ENCODE measurements at regions not wholly inside any gene's neighbourhood (a gene's known extent, or its start where the extent isn't known, plus 50 kb on each side); places are given as distances from the start of the nearest gene placed in this dataset.

- DNase-seq (ENCODE audit: low spot score) = no peak
Measured at GRCh38 chr17:34082404-34082803, 172.7 kb upstream of the CCL2 start.

DNA sequence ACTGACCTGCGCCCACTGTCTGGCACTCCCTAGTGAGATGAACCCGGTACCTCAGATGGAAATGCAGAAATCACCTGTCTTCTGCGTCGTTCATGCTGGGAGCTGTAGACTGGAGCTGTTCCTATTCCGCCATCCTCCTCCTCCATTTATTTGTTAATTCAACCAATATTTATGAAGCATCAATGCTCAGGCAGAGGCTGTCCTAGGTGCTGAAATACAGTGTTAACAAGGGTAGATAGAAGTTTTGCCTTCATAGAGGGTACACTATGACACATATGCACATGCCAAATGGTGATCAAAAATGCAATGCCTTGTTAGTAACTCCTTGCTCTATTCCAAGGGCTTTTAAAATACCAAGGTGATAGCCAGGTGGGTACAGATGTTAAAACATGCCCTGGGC, 166.0 kb upstream of the CCL2 start:
- peak; percentile 1 for DNase-seq (ENCODE audit: low spot score)

- peak; percentile 4 for DNase-seq (ENCODE audit: low spot score)
Measured at GRCh38 chr17:34090593-34090992, 164.5 kb upstream of the CCL2 start.

- DNase-seq (ENCODE audit: low spot score) = peak; percentile 5
Measured at GRCh38 chr17:34091975-34092374, 163.1 kb upstream of the CCL2 start.

DNA sequence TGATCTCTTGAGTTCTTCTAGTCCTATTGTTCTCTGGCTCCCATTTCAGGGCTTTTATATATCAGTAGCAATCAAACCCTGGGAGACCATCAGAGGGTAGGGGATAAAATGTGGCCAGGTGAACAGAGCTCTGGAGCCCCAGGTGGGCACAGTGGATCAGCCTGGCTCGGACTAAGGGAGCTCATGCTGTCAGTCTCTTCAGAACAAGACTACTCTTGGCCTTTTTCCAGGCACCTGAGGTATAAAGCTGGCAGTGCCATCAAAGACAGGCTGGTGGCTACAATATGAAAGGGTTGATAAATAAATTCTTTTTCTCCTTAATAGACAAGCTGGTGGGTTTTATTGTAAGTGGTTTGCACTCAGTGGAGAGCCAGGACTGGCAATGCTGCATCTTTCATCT, 160.0 kb upstream of the CCL2 start:
- DNase-seq (ENCODE audit: low spot score) = peak; percentile 14

DNA sequence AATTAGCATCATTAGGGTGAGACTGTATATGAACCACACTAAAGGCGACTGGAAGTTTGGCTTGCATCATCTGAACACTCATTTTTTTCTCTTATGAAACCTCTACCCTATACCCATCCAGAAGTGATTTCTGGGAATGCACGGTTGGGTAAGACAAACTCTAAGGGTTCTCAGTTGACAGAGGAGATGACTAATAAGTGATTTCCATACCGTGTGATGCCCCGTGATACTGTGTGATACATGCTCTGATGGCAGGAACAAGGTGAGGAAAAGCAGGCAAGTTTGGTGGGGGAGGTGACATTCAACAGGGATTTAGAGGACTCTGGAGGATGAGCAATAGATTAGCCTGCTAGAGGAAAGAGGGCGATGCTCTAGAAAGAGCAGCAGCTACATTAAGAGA, 156.4 kb upstream of the CCL2 start:
- peak; percentile 4 for DNase-seq (ENCODE audit: low spot score)

DNA sequence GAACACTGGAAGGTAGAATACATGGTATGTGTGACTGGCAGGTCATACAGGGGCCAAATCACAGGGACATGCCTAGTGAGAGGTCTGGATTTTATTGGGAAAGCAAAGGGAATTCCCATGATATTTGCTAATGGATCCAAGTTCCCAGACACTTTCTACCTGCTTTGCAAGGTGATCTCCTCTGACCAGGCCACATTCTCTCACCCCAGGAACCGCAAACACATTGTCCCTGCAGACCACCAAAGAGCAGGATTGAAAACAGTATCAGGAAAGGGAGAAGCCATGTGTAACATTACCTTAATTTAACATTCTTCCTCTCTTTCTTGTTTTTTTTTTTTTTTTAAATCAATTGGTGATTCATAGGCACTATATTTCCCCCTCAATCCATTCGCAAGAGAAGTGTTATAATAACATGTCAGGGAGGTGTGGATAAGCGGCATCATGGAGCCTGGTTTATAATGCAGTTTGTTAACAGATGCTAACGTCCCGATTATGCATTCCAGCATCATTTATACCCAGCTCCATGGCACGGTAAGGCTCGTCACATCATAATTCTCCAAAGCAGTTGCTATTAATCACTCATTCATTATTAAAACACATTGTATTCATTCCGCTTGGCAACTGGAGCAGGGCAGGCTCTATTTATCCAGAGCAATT, 155.1 kb upstream of the CCL2 start:
- DNase-seq (ENCODE audit: low spot score) = peak; percentile 5

DNA sequence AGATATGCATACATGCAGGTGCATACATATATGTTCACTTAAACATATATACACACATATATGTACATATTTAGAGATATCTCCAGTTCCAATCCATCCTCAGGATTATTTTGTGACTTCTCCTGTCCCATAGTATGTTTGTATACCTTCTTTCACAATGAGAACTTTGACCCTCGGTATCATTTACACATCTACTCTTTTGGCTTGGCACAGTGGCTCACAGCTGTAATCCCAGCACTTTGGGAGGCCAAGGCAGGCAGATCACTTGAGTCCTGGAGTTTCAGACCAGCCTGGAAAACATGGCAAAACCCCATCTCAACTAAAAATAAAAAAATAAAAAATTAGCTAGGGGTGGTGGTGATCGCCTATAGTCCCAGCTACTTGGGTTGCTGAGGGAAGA, 148.1 kb upstream of the CCL2 start:
- DNase-seq (ENCODE audit: low spot score) = no peak

- DNase-seq (ENCODE audit: low spot score) = peak; percentile 92
Measured at GRCh38 chr17:34110315-34110714, 144.8 kb upstream of the CCL2 start.

GRCh38 chr17:34113089-34113488, 142.0 kb upstream of the CCL2 start:
- no peak for DNase-seq (ENCODE audit: low spot score)

DNA sequence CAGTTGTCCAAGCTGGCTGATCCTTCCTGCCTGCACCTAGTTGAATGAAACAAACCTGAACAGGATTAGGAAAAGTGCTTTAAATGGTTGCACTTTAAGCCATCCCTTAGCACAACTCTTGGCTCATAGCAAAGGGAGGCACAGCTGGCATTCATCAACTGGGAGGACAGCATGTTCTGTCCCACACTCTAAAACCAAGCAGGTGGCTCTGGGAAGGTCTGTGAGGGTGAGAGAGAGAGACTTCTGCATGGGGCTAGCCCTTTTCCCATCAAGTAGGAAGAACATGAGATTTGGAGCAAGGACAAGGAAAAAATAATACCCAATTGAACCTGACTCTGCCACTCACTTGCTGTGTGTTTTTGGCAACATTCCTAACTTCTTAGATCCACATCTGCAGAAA, 140.9 kb upstream of the CCL2 start:
- no peak for DNase-seq (ENCODE audit: low spot score)

DNA sequence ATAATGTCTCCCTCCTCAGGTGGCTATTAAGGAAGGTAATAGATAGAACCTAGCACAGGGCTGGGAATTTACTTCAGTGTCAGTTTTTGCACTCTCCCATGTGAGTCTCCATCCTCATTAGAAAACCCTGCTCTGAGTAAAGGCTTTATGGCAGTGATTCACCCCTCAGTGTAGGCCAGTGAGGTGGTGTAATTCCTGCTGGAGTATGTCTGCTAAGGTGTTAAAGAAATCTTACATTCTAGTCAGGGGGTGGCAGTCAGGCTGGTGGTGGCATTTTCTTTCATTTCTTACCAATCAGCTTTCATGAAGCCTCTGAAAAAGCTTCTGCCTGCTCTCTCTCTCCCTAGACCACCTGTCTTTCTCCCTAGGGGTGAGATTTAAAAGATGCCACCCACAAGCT, 138.8 kb upstream of the CCL2 start:
- DNase-seq (ENCODE audit: low spot score) = no peak

- DNase-seq (ENCODE audit: low spot score) = no peak
Measured at GRCh38 chr17:34117332-34117731, 137.8 kb upstream of the CCL2 start.

DNA sequence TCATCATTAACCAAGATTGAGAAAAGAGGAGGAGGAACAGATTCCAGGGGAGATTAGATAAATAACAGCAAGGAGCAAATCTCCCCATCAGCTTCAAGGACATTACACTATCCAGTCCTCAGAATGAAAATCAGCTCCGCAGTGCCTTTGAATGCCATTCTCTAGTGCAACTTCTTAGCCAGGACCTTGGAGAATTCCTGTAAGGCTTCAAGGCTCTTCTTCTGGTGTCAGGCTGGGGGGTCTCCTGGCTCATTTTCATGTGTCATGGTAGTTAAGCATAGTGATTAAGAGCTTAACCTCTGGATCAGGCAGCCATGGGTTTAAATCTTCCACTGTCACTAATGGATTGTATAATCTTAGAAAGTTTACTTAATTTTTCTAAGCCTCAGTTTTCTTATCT, 137.3 kb upstream of the CCL2 start:
- no peak for DNase-seq (ENCODE audit: low spot score)

DNA sequence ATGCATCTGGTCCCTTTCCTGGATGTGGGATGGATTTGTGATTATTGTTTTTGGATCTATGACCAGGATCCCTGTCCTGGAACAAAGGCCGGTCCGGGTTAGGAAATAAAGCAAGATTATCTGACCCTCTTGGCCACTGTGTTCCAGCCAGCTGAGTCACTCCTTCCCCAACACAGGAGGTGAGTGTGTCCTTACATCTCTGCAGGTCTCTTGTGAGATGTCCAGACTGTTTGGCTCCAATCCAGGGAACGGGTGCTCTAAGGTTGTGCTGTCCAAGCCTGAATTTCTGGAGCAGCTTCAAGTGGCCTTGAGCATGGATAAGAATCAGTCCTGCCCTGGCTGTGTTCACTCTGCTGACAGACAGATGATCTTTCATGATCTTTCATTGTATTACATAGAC, 136.5 kb upstream of the CCL2 start:
- DNase-seq (ENCODE audit: low spot score) = no peak

GRCh38 chr17:34121311-34121710, 133.8 kb upstream of the CCL2 start:
- no peak for DNase-seq (ENCODE audit: low spot score)

DNA sequence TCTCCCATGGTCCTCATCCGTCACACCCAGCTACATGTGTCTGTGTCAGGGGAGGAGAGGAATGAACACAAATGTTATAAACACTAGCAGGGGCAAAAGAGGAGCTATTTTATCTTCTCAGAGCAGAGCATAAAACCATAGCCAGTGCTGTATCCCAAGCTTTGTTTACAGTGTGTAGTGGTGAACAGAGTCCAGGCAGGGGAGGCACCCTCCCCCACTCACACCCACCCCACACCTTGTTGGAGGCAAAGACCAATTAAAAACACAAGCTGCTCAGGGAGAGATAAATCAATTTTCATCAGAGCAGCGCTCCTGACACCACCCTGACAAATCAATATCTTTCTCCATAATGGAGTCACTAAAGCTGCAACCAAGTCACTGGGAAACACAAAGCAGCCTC, 132.6 kb upstream of the CCL2 start:
- DNase-seq (ENCODE audit: low spot score) = no peak

DNA sequence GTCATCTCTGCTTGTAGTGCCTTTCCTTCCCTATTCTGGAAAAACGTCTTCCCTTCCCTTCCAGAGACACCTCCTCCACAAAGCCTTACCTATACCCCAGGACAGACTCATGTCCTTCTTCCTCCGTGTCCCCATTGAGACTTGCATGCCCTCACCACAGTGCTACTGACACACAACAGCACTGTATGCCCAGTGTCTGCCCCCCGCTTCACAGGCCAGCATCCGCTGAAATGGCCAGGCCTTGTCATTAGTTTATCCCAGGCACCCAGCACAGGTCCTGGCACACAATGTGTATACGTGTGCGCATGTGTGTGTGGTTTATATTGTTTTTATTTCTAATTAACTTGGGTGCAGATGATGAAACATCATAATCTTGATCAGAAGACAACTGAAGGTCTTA, 130.1 kb upstream of the CCL2 start:
- no peak for DNase-seq (ENCODE audit: low spot score)

DNA sequence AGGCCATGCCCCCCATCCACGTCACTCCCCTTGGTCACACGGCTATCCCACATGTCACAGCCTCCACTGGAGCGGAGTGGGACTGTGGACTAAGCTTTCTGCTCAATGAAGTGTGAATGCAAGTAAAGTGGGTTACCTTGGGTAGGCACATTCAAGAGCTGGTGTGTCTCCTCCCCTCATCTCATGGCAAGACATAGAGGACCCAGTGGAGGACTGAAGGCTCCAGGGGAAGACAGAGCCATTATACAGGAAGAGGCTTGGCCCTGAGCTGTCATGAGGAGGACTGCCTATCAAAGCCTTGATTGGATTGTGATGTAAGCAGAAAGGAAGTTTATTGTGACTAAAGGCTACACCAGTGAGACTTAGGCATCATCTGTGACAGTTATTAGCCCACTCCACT, 129.2 kb upstream of the CCL2 start:
- no peak for DNase-seq (ENCODE audit: low spot score)

GRCh38 chr17:34126496-34126895, 128.6 kb upstream of the CCL2 start:
- no peak for DNase-seq (ENCODE audit: low spot score)

DNA sequence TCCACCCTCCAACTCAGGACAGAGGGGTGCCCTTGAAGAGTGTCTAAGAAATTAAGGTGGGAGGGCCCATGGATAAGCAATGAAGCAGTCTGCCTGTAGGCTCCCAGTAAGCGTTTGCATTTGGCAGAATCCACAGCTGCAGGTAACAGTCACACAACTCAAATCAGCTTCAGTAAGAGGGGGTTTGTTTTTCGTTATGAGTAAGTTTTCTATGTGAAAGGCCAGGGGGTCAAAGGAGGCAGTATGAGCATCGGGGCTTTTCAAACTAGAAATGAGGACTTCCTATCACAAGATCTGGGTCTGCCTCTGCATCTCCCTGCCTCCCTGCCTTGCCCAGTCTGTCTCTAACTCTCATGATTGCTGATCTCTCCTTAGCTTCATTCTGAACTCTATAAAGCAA, 128.1 kb upstream of the CCL2 start:
- no peak for DNase-seq (ENCODE audit: low spot score)

DNA sequence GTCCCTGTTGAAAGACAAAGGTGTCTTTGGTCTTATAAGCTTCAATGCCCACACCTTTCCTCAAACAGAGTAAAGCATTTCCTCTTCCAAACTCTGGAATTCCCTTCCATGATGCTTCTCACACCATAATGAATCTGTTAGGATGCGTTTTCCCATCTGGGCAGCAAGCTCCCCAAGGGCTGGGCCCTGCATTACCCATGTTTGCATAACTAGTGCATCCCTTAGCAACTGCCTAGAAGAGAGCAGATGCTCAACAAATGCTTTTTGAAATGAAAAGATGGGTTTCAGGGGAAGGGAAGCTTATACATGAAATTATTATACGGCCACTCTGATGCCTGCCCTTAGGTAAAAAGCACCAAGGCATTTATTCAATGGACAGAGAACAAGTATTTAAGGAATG, 124.5 kb upstream of the CCL2 start:
- no peak for DNase-seq (ENCODE audit: low spot score)

DNA sequence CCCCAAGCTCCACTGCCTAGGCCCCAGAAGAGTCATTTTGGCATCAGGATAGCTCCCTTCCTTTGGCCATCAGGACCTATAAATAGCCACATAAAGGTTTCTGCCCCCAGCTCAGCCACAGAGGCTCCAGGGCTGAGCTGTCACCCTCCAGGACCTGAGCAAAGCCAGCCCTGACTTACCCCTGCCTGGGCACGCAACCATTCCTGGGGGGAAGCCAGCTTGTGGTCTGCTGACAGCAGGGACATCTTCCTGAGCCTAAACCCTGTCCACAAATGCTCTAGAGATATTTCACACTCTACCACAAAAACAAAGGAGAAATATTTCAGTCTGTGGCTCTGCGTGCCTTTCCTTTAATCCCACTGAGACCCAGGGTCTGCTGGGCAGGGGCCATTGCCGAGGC, 123.7 kb upstream of the CCL2 start:
- no peak for DNase-seq (ENCODE audit: low spot score)

DNA sequence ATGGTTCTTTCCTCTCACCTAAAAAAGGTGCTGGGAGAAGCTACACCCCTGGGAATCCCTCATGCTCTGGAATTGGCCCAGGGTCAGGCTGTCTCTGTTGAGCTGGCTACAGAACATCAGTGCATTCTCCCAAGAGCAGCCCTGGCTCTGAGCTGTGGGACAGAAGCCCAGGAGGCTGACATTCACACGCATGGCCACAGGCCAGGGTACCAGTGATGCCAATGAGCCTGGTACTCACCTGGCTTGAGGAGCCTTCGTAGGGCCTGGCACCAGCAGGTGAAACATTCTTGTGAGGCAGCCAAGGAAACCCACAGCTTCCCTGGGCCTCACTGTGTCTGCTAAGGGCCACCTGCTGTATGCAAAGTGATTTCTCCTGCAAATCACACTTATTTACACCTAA, 121.7 kb upstream of the CCL2 start:
- no peak for DNase-seq (ENCODE audit: low spot score)

DNA sequence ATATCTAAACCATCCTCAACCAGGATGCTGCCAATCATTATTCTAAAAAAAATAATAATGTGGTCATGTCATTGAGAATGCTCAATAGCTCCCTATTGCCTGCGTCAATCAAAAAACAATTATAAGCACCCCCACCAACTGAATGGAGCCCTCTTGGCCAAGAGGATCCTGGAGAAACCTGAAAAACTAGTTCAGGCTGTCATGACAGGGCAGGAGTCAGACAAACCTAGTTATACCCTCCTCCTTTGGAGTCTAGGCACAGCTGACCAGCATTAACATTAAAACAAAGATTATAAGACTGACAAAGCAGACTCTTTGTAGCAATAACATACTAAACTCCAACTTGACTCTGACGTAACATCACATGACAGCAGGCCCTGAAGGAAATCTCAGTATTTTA, 119.2 kb upstream of the CCL2 start:
- no peak for DNase-seq (ENCODE audit: low spot score)

Data from D341Med (cell line).